Body of pancreas (tissue), 4 donors: ENCODE measurements at regions not wholly inside any gene's neighbourhood (a gene's known extent, or its start where the extent isn't known, plus 50 kb on each side); places are given as distances from the start of the nearest gene placed in this dataset.

Source experiments
- POLR2A ChIP-seq, 3 donors: fragments of 450-650 bp; IDR thresholded peaks; one replicate each; pipeline ENCODE4 v1.6.1; 2016; ENCODE audit warnings: antibody characterized with exemption in 3 of 3, mild to moderate bottlenecking in 2 of 3
- TF ChIP-seq, protein P1 (sequence below), 7 experiments: fragments of 450-650 bp in 4 of 7; fragments of 200-600 bp in 3 of 7; sonication (generic) in 3 of 7; IDR thresholded peaks; one replicate each; pipeline ENCODE4 v1.5.1; 2016 to 2019; ENCODE audit warnings: antibody characterized with exemption in 7 of 7

DNA sequence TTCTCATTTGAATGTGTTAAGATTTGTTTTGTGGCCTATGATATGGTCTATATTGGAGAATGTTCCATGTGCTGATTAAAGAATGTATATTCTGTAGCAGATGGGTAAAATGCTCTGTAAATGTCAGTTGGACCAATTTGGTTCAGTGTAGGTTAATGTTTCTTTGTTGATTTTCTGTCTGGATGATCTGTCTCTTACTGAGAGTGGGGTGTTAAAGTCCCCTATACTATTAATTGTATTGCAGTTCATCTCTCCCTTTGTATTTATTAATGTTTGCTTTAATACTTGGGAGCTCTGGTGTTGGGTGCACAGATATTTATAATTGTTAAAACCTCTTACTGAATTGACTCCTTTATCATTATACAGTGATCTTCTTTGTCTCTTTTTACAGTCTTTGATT, 584.5 kb downstream of the NUF2 start:
- TF ChIP-seq, protein P1, sequence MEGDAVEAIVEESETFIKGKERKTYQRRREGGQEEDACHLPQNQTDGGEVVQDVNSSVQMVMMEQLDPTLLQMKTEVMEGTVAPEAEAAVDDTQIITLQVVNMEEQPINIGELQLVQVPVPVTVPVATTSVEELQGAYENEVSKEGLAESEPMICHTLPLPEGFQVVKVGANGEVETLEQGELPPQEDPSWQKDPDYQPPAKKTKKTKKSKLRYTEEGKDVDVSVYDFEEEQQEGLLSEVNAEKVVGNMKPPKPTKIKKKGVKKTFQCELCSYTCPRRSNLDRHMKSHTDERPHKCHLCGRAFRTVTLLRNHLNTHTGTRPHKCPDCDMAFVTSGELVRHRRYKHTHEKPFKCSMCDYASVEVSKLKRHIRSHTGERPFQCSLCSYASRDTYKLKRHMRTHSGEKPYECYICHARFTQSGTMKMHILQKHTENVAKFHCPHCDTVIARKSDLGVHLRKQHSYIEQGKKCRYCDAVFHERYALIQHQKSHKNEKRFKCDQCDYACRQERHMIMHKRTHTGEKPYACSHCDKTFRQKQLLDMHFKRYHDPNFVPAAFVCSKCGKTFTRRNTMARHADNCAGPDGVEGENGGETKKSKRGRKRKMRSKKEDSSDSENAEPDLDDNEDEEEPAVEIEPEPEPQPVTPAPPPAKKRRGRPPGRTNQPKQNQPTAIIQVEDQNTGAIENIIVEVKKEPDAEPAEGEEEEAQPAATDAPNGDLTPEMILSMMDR (IDR thresholded peaks at IDR 0.05), result no peak
- TF ChIP-seq POLR2A (IDR thresholded peaks at IDR 0.05), result no peak
